Uterus (tissue), 3 donors: ENCODE measurements at regions not wholly inside any gene's neighbourhood (a gene's known extent, or its start where the extent isn't known, plus 50 kb on each side); places are given as distances from the start of the nearest gene placed in this dataset.

Experiments
- DNase-seq, 2 donors: peaks; one replicate each; pipeline ENCODE4 v3.0.0-alpha.2; 2019 to 2020
- H3K27ac ChIP-seq, 2 donors: fragments of 200-600 bp; sonication (generic); 1 replicate in 1 of 2; 2 replicates in 1 of 2; pipeline ENCODE4 v1.5.1; 2016 to 2018
- H3K27me3 ChIP-seq, 2 donors: fragments of 200-600 bp; sonication (generic); one replicate each; pipeline ENCODE4 v1.5.1; 2018 to 2019; ENCODE audit warnings: control low read depth in 1 of 2
- H3K36me3 ChIP-seq, 2 donors: fragments of 200-600 bp; sonication (generic); one replicate each; pipeline ENCODE4 v1.5.1; 2019; ENCODE audit warnings: control low read depth in 1 of 2
- H3K4me1 ChIP-seq, 2 donors: fragments of 200-600 bp; sonication (generic); one replicate each; pipeline ENCODE4 v1.5.1; 2018 to 2019; ENCODE audit warnings: control low read depth in 1 of 2
- H3K4me3 ChIP-seq, 2 donors: fragments of 200-600 bp; sonication (generic); 1 replicate in 1 of 2; 2 replicates in 1 of 2; pipeline ENCODE4 v1.5.1; 2018 to 2019; ENCODE audit warnings: mild to moderate bottlenecking in 1 of 2
- H3K9me3 ChIP-seq, 2 donors: fragments of 200-600 bp; sonication (generic); one replicate each; pipeline ENCODE4 v1.5.1; 2019; ENCODE audit warnings: control low read depth in 1 of 2
- CTCF ChIP-seq, 4 experiments: fragments of 200-600 bp in 2 of 4; fragments of 450-650 bp in 2 of 4; sonication (generic) in 2 of 4; IDR thresholded peaks; one replicate each; pipeline ENCODE4 v1.5.1; 2016 to 2019; ENCODE audit warnings: antibody characterized with exemption in 4 of 4, mild to moderate bottlenecking in 2 of 4, moderate library complexity in 1 of 4
- POLR2A ChIP-seq, 2 donors: fragments of 450-650 bp; IDR thresholded peaks; one replicate each; pipeline ENCODE4 v1.6.1; 2016; ENCODE audit warnings: antibody characterized with exemption in 2 of 2, mild to moderate bottlenecking in 1 of 2, moderate library complexity in 1 of 2
- intact Hi-C: fragments of 100-400 bp; cut with DNase I; formaldehyde crosslinking; loops from one replicate; pipeline ENCODE4 v1.15.1; 2023; ENCODE audit warnings: low total_unique reads
- donor health status: DM: yes; HTN: yes; CAD: no.

GRCh38 chr9:95740217-95741004 lies 135.1 kb upstream of the ERCC6L2 start:
- DNase-seq = no peak
- TF ChIP-seq POLR2A (IDR thresholded peaks at IDR 0.05) (no peak), CTCF (IDR thresholded peaks at IDR 0.05) (no peak)
- Histone ChIP-seq H3K4me1 (no peaks in the 10 kb centered on the region), H3K36me3 (no peaks in the 10 kb centered on the region), H3K27ac (no peak overlapping the region), H3K27me3 (no peaks in the 10 kb centered on the region), H3K9me3 (no peaks in the 10 kb centered on the region), H3K4me3 (no peak overlapping the region)
- intact Hi-C loops = no loop called here

- TF ChIP-seq CTCF (IDR thresholded peaks at IDR 0.05) (no peak), POLR2A (IDR thresholded peaks at IDR 0.05) (no peak)
- Histone ChIP-seq H3K27ac (no peak overlapping the region), H3K36me3 (no peaks in the 10 kb centered on the region), H3K4me3 (no peak overlapping the region), H3K4me1 (no peaks in the 10 kb centered on the region), H3K9me3 (no peaks in the 10 kb centered on the region), H3K27me3 (no peaks in the 10 kb centered on the region)
- intact Hi-C loops = no loop called here
- no peak for DNase-seq
Observed at GRCh38 chr9:95738438-95738837, 137.1 kb upstream of the ERCC6L2 start.

GRCh38 chr9:95736891-95737522 lies 138.5 kb upstream of the ERCC6L2 start:
- no peak overlapping the region for H3K4me3 ChIP-seq
- no peaks in the 10 kb centered on the region for H3K4me1 ChIP-seq
- no peaks in the 10 kb centered on the region for H3K9me3 ChIP-seq
- H3K27ac ChIP-seq = no peak overlapping the region
- TF ChIP-seq POLR2A (IDR thresholded peaks at IDR 0.05) (no peak), CTCF (IDR thresholded peaks at IDR 0.05) (no peak)
- DNase-seq = no peak
- no peaks in the 10 kb centered on the region for H3K27me3 ChIP-seq
- intact Hi-C loops = no loop called here
- no peaks in the 10 kb centered on the region for H3K36me3 ChIP-seq

GRCh38 chr9:95736370-95736769 lies 139.1 kb upstream of the ERCC6L2 start:
- TF ChIP-seq CTCF (IDR thresholded peaks at IDR 0.05) = no peak
- TF ChIP-seq POLR2A (IDR thresholded peaks at IDR 0.05) = no peak
- H3K4me1 ChIP-seq = no peaks in the 10 kb centered on the region
- H3K27me3 ChIP-seq = no peaks in the 10 kb centered on the region
- H3K4me3 ChIP-seq = no peak overlapping the region
- H3K27ac ChIP-seq = no peak overlapping the region
- no peaks in the 10 kb centered on the region for H3K9me3 ChIP-seq
- no peak for DNase-seq
- intact Hi-C loops = no loop called here
- no peaks in the 10 kb centered on the region for H3K36me3 ChIP-seq

GRCh38 chr9:95735701-95736100 lies 139.8 kb upstream of the ERCC6L2 start:
- no peak for DNase-seq
- TF ChIP-seq CTCF (IDR thresholded peaks at IDR 0.05) = no peak
- TF ChIP-seq POLR2A (IDR thresholded peaks at IDR 0.05) = no peak
- H3K27me3 ChIP-seq = no peaks in the 10 kb centered on the region
- no peaks in the 10 kb centered on the region for H3K4me1 ChIP-seq
- no peaks in the 10 kb centered on the region for H3K9me3 ChIP-seq
- H3K36me3 ChIP-seq = no peaks in the 10 kb centered on the region
- no peak overlapping the region for H3K4me3 ChIP-seq
- H3K27ac ChIP-seq = no peak overlapping the region
- intact Hi-C loops = no loop called here
